Glutamatergic neuron (in vitro differentiated cells): ENCODE measurements at regions not wholly inside any gene's neighbourhood (a gene's known extent, or its start where the extent isn't known, plus 50 kb on each side); places are given as distances from the start of the nearest gene placed in this dataset.

Source experiments
- DNase-seq: peaks from one replicate; pipeline ENCODE4 v3.0.0; 2022
- H3K27ac Mint-ChIP-seq: one replicate; pipeline ENCODE4 v1.8.0; 2020; ENCODE audit warnings: mild to moderate bottlenecking, mixed read lengths, inconsistent platforms; ENCODE audit not compliant: unreplicated experiment
- H3K27me3 Mint-ChIP-seq: one replicate; pipeline ENCODE4 v1.8.0; 2020; ENCODE audit warnings: mild to moderate bottlenecking, moderate library complexity, mixed read lengths, inconsistent platforms; ENCODE audit not compliant: unreplicated experiment
- H3K36me3 Mint-ChIP-seq: one replicate; pipeline ENCODE4 v1.8.0; 2020; ENCODE audit warnings: mild to moderate bottlenecking, mixed read lengths, inconsistent platforms; ENCODE audit not compliant: unreplicated experiment
- H3K4me1 Mint-ChIP-seq: one replicate; pipeline ENCODE4 v1.8.0; 2020; ENCODE audit warnings: mild to moderate bottlenecking, low read depth, mixed read lengths, inconsistent platforms; ENCODE audit not compliant: unreplicated experiment
- H3K4me3 Mint-ChIP-seq: one replicate; pipeline ENCODE4 v1.8.0; 2020; ENCODE audit warnings: mild to moderate bottlenecking, mixed read lengths, inconsistent platforms; ENCODE audit not compliant: unreplicated experiment
- H3K9me3 Mint-ChIP-seq: one replicate; pipeline ENCODE4 v1.8.0; 2020; ENCODE audit warnings: mild to moderate bottlenecking, moderate library complexity, mixed read lengths, inconsistent platforms; ENCODE audit not compliant: unreplicated experiment
- TF ChIP-seq, protein P1 (sequence below): fragments of 200-600 bp; sonication (generic); IDR thresholded peaks from one replicate; pipeline ENCODE4 v1.5.0; 2021; ENCODE audit not compliant: partially characterized antibody, unreplicated experiment

DNA sequence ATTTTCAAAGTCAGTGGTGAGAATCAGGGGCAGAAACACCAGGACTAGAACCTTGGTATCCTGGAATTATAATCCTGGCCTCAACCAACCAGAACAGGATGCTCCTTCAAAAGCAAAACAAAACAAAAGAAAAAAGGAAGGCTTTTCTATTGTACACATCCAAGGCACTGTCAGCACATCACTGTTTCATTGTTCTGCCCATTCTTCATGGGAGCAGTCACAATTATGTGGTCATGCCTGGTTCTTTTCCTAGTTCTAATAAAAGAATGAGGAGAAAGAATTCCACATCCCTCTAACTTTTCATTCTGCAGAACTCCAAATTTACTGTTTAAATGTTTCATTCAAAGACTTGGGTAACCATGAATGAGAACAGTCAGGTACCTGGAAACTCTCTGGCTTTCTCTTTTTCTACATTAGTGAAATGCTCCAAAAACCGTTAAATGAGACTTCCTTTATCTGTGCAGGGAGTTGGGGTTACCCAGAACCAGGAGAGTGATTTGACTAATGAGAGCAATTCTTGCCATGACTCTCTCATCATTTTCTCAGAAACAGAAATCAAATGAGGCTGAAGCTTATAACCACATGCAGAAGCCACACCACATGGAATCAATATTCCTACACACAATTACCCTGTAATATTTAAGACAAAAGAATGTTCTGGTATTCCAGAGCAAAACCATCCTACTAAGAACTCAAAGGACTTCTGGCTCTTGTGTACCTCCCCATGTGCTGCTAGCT lies 110.9 kb upstream of the CCDC150 start:
- H3K9me3 Mint-ChIP-seq = no peaks in the 10 kb centered on the region
- H3K27ac Mint-ChIP-seq = no peak overlapping the region
- no peak overlapping the region for H3K4me3 Mint-ChIP-seq
- H3K27me3 Mint-ChIP-seq = peaks cover 2% of the 10 kb centered on the region
- peaks cover 8% of the 10 kb centered on the region for H3K36me3 Mint-ChIP-seq
- TF ChIP-seq, protein P1, sequence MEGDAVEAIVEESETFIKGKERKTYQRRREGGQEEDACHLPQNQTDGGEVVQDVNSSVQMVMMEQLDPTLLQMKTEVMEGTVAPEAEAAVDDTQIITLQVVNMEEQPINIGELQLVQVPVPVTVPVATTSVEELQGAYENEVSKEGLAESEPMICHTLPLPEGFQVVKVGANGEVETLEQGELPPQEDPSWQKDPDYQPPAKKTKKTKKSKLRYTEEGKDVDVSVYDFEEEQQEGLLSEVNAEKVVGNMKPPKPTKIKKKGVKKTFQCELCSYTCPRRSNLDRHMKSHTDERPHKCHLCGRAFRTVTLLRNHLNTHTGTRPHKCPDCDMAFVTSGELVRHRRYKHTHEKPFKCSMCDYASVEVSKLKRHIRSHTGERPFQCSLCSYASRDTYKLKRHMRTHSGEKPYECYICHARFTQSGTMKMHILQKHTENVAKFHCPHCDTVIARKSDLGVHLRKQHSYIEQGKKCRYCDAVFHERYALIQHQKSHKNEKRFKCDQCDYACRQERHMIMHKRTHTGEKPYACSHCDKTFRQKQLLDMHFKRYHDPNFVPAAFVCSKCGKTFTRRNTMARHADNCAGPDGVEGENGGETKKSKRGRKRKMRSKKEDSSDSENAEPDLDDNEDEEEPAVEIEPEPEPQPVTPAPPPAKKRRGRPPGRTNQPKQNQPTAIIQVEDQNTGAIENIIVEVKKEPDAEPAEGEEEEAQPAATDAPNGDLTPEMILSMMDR = no peak
- no peak for DNase-seq
- H3K4me1 Mint-ChIP-seq = peaks cover 8% of the 10 kb centered on the region

DNA sequence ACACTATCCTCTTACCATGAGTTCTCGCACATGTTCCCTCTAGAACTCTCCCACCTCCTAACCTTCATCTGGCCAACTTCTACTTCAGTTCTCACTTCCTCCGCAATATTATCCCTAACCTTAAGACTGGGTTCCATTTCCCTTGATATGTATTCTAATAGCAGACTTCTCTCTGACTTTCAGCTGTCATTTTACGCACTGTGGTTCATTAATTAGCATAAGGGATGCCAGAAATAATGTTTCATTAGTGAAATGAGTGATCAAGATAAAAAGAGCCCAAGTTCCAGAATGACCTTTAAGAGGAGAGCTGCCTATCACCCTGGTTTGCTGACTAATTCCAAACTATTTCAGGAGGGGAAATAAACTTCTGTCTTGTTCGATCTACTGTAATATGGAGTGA lies 108.6 kb upstream of the CCDC150 start:
- Mint-ChIP-seq H3K27ac (no peak overlapping the region), H3K27me3 (peaks cover 2% of the 10 kb centered on the region), H3K4me3 (no peak overlapping the region), H3K9me3 (no peaks in the 10 kb centered on the region), H3K36me3 (peaks cover 8% of the 10 kb centered on the region), H3K4me1 (peaks cover 26% of the 10 kb centered on the region)
- no peak for DNase-seq
- TF ChIP-seq, protein P1 = no peak

GRCh38 chr2:196533772-196534397 lies 105.6 kb upstream of the CCDC150 start:
- no peaks in the 10 kb centered on the region for H3K9me3 Mint-ChIP-seq
- TF ChIP-seq, protein P1 = no peak
- H3K27me3 Mint-ChIP-seq = peaks cover 2% of the 10 kb centered on the region
- DNase-seq = no peak
- peaks cover 4% of the 10 kb centered on the region for H3K36me3 Mint-ChIP-seq
- H3K4me1 Mint-ChIP-seq = peaks cover 36% of the 10 kb centered on the region
- no peak overlapping the region for H3K27ac Mint-ChIP-seq
- H3K4me3 Mint-ChIP-seq = no peak overlapping the region

GRCh38 chr2:196534495-196534894 lies 105.0 kb upstream of the CCDC150 start:
- Mint-ChIP-seq H3K27me3 (peaks cover 2% of the 10 kb centered on the region), H3K36me3 (peaks cover 4% of the 10 kb centered on the region), H3K4me1 (peaks cover 34% of the 10 kb centered on the region), H3K4me3 (no peak overlapping the region), H3K27ac (no peak overlapping the region), H3K9me3 (no peaks in the 10 kb centered on the region)
- DNase-seq = no peak
- TF ChIP-seq, protein P1 = no peak

- DNase-seq = no peak
- Mint-ChIP-seq H3K4me3 (no peak overlapping the region), H3K4me1 (peaks cover 34% of the 10 kb centered on the region), H3K36me3 (peaks cover 4% of the 10 kb centered on the region), H3K27me3 (peaks cover 2% of the 10 kb centered on the region), H3K27ac (no peak overlapping the region), H3K9me3 (no peaks in the 10 kb centered on the region)
- TF ChIP-seq, protein P1 = no peak
These were observed 104.5 kb upstream of the CCDC150 start for GRCh38 chr2:196535061-196535460.
